ENCODE measurements at regions not wholly inside any gene's neighbourhood (a gene's known extent, or its start where the extent isn't known, plus 50 kb on each side); places are given as distances from the start of the nearest gene placed in this dataset.
A peak's percentile ranks its signal among the peaks of the same experiment; 100 is the strongest.

DNA sequence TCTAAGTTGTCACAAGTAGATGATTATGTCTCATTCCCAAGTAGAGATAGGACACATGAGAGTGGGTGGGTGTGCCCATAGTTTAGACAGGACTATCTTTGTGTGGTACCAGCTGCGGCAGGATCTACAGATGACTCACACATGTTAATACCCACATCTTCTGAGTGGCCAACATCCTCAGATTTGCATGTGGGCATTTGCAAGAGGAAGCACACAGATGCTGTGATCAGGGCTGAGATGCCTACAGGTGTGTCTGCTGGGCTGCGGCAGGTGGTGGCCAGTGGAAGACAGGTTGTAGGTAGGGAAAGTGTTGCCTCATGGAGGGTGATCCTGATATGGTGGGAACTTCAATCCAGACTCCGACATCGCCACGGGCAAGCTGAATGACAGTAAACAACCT is 50.8 kb downstream of the UTRN start:
- H3K79me2 ChIP-seq (ENCODE audit: insufficient read depth, low read length) = peaks cover 94% of the 10 kb centered on the region
- H3K4me1 ChIP-seq (ENCODE audit: insufficient read depth, low read length) = peaks cover 83% of the 10 kb centered on the region
- H2AFZ ChIP-seq (ENCODE audit: low read length) = no peak overlapping the region
- H4K20me1 ChIP-seq (ENCODE audit: insufficient read depth, low read length) = 0 out of 2 replicates have a peak, but pooled peaks cover under 1% of the 10 kb centered on the region
- no peak overlapping the region for H3K27ac ChIP-seq (ENCODE audit: extremely low read length, insufficient read depth, low read length)
- H3K27me3 ChIP-seq (ENCODE audit: control insufficient read depth in 1 of 2, insufficient read depth in 2 of 2, low read length in 2 of 2) = no peaks in the 10 kb centered on the region
- CTCF ChIA-PET (ENCODE audit: low intra/inter-chr PET ratio, low total read pairs) = no interaction called here
- no peak overlapping the region for H3K4me2 ChIP-seq (ENCODE audit: low read depth, low read length)
- DNase-seq (ENCODE audit: low spot score) (no peak), ATAC-seq (no peak), FAIRE-seq (no peak)
- H3K9ac ChIP-seq (ENCODE audit: insufficient read depth, low read depth, low read length) = no peak overlapping the region
- intact Hi-C loops (cut with micrococcal nuclease; ENCODE audit: unreplicated experiment) = no loop called here
- in situ Hi-C loops (cut with HindIII; ENCODE audit: extremely low pct_ligation_motif_present, low pct_unique_long_range_greater_than_20kb) = no loop called here
- no peaks in the 10 kb centered on the region for H3K9me3 ChIP-seq (ENCODE audit: low read length)
- no TSS peak for BruUV-seq (replicated peaks)
- H3K4me3 ChIP-seq (replicated peaks in 1 of 3; ENCODE audit: insufficient read depth in 1 of 3, low read depth in 2 of 3, low read length in 3 of 3) = no peak overlapping the region
- POLR2A ChIA-PET = no interaction called here
- peaks cover 19 to 29% of the 10 kb centered on the region in 2 experiments; a peak in 4 of 5 replicates for H3K36me3 ChIP-seq (replicated peaks in 1 of 2; ENCODE audit: control insufficient read depth in 1 of 2, insufficient read depth in 2 of 2, low read length in 2 of 2)
- 92% methylated on average over 5 of the region's 5 CpGs for WGBS (ENCODE audit: low lambda C conversion rate)
- no peak for TF ChIP-seq RARA (CRISPR knock-in tag; IDR thresholded peaks at IDR 0.05)
- TF ChIP-seq FOSL2 (CRISPR knock-in tag; IDR thresholded peaks at IDR 0.05) = peak; percentile 42
- peak; percentile 63 for TF ChIP-seq RBM22 (optimal IDR thresholded peaks at IDR 0.05; ENCODE audit: low read length)
- TF ChIP-seq, protein P1, sequence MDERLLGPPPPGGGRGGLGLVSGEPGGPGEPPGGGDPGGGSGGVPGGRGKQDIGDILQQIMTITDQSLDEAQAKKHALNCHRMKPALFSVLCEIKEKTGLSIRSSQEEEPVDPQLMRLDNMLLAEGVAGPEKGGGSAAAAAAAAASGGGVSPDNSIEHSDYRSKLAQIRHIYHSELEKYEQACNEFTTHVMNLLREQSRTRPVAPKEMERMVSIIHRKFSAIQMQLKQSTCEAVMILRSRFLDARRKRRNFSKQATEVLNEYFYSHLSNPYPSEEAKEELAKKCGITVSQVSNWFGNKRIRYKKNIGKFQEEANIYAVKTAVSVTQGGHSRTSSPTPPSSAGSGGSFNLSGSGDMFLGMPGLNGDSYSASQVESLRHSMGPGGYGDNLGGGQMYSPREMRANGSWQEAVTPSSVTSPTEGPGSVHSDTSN (CRISPR knock-in tag; IDR thresholded peaks at IDR 0.05) = no peak

DNA sequence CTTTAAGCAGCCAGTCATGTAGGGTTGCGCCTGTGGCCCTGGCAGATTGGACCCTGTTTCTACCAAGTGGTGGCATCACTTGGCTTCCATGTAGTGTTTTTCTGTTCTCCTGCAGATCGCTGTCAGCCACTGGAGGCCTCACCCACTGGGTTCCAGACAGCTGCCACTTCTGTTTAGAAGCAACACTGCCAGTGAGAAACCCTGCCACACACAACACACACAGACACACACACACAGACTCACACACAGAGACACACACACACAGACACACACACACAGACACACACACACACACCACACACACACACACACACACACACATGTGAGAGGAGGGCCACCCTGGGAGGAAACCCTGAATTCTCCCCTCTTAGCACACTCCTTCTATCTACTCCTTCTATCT is 51.8 kb downstream of the UTRN start:
- Histone ChIP-seq H3K27me3 (ENCODE audit: control insufficient read depth in 1 of 2, insufficient read depth in 2 of 2, low read length in 2 of 2) (no peaks in the 10 kb centered on the region), H2AFZ (ENCODE audit: low read length) (no peak overlapping the region), H3K4me1 (ENCODE audit: insufficient read depth, low read length) (peaks cover 85% of the 10 kb centered on the region), H3K79me2 (ENCODE audit: insufficient read depth, low read length) (peaks cover 94% of the 10 kb centered on the region), H4K20me1 (ENCODE audit: insufficient read depth, low read length) (no peaks in the 10 kb centered on the region), H3K27ac (ENCODE audit: extremely low read length, insufficient read depth, low read length) (no peak overlapping the region), H3K4me2 (ENCODE audit: low read depth, low read length) (no peak overlapping the region), H3K36me3 (replicated peaks in 1 of 2; ENCODE audit: control insufficient read depth in 1 of 2, insufficient read depth in 2 of 2, low read length in 2 of 2) (peaks cover 16 to 19% of the 10 kb centered on the region in 2 experiments; a peak in 4 of 5 replicates), H3K9me3 (ENCODE audit: low read length) (no peaks in the 10 kb centered on the region), H3K9ac (ENCODE audit: insufficient read depth, low read depth, low read length) (no peak overlapping the region), H3K4me3 (replicated peaks in 1 of 3; ENCODE audit: insufficient read depth in 1 of 3, low read depth in 2 of 3, low read length in 3 of 3) (no peak overlapping the region)
- no peak for FAIRE-seq
- in situ Hi-C loops (cut with HindIII; ENCODE audit: extremely low pct_ligation_motif_present, low pct_unique_long_range_greater_than_20kb) = no loop called here
- POLR2A ChIA-PET = no interaction called here
- WGBS (ENCODE audit: low lambda C conversion rate) = 89% methylated on average over 2 of the region's 2 CpGs
- intact Hi-C loops (cut with micrococcal nuclease; ENCODE audit: unreplicated experiment) = no loop called here
- ATAC-seq = no peak
- DNase-seq (ENCODE audit: low spot score) = no peak
- CTCF ChIA-PET (ENCODE audit: low intra/inter-chr PET ratio, low total read pairs) = no interaction called here
- no peak for TF ChIP-seq ZNF17 (CRISPR knock-in tag; IDR thresholded peaks at IDR 0.05)
- 0 out of 2 replicates have a peak, but pooled peaks have one; percentile 16 for TF ChIP-seq SALL1 (CRISPR knock-in tag; IDR thresholded peaks at IDR 0.05)
- TF ChIP-seq, protein P2, sequence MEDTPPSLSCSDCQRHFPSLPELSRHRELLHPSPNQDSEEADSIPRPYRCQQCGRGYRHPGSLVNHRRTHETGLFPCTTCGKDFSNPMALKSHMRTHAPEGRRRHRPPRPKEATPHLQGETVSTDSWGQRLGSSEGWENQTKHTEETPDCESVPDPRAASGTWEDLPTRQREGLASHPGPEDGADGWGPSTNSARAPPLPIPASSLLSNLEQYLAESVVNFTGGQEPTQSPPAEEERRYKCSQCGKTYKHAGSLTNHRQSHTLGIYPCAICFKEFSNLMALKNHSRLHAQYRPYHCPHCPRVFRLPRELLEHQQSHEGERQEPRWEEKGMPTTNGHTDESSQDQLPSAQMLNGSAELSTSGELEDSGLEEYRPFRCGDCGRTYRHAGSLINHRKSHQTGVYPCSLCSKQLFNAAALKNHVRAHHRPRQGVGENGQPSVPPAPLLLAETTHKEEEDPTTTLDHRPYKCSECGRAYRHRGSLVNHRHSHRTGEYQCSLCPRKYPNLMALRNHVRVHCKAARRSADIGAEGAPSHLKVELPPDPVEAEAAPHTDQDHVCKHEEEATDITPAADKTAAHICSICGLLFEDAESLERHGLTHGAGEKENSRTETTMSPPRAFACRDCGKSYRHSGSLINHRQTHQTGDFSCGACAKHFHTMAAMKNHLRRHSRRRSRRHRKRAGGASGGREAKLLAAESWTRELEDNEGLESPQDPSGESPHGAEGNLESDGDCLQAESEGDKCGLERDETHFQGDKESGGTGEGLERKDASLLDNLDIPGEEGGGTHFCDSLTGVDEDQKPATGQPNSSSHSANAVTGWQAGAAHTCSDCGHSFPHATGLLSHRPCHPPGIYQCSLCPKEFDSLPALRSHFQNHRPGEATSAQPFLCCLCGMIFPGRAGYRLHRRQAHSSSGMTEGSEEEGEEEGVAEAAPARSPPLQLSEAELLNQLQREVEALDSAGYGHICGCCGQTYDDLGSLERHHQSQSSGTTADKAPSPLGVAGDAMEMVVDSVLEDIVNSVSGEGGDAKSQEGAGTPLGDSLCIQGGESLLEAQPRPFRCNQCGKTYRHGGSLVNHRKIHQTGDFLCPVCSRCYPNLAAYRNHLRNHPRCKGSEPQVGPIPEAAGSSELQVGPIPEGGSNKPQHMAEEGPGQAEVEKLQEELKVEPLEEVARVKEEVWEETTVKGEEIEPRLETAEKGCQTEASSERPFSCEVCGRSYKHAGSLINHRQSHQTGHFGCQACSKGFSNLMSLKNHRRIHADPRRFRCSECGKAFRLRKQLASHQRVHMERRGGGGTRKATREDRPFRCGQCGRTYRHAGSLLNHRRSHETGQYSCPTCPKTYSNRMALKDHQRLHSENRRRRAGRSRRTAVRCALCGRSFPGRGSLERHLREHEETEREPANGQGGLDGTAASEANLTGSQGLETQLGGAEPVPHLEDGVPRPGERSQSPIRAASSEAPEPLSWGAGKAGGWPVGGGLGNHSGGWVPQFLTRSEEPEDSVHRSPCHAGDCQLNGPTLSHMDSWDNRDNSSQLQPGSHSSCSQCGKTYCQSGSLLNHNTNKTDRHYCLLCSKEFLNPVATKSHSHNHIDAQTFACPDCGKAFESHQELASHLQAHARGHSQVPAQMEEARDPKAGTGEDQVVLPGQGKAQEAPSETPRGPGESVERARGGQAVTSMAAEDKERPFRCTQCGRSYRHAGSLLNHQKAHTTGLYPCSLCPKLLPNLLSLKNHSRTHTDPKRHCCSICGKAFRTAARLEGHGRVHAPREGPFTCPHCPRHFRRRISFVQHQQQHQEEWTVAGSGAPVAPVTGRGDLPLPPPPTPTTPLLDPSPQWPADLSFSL (CRISPR knock-in tag; IDR thresholded peaks at IDR 0.05) = peak; percentile 91
- BruUV-seq (replicated peaks) = no TSS peak

Measured in HepG2 (cell line).